GM18907 (cell line): ENCODE measurements at regions not wholly inside any gene's neighbourhood (a gene's known extent, or its start where the extent isn't known, plus 50 kb on each side); places are given as distances from the start of the nearest gene placed in this dataset.

Experiments
- ATAC-seq: cut with Tn5 transposase; IDR thresholded peaks from one replicate; pipeline ENCODE4 v1.9.1; 2021; ENCODE audit warnings: mild to moderate bottlenecking, moderate library complexity; ENCODE audit not compliant: unreplicated experiment

DNA sequence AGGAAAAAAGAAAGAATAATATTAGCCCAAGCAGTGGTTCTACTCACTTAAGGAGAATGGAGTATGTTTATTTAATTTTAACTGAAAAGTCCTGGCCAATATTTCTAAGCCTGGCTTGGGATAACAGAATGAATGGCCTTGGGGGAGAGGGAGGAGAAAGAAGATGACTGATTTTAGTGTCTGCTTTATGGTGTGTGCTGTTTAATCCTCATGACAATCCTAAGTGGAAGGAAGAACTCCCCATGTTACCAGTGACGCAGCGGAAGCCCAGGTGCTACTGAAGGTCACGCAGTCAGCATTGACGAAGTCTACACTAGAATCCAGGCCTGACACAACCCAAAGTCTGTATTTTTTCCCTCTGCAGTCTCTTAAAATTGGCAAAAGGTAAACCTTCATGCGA lies 50.5 kb downstream of the PALM2AKAP2 start:
- no peak for ATAC-seq

GRCh38 chr9:109831998-109832658 lies 52.1 kb downstream of the PALM2AKAP2 start:
- ATAC-seq, result no peak

GRCh38 chr9:109834855-109835254 lies 54.9 kb downstream of the PALM2AKAP2 start:
- ATAC-seq, result no peak

DNA sequence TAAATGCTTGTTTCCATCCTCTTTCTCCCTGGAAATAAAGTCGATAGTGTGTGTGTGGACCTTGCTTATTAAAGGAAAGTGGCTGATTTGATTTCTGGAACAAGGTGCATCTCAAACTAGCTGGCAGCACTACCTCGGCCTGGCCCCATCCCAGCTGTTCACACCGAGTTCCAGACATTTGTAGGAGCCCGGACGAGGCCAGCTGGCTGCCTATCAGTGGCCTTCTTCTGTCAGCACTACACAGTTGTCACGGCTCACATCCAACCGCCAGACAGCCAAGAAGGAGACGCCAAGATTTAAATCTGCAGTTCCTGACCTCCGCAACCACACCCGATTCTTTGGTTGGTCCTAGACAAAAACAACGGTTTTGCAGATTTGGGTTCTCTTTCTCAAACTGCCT lies 63.6 kb downstream of the PALM2AKAP2 start:
- ATAC-seq, result no peak

- no peak for ATAC-seq
These were observed 65.2 kb downstream of the PALM2AKAP2 start for GRCh38 chr9:109845226-109845625.

- ATAC-seq, result no peak
These were observed 66.8 kb downstream of the PALM2AKAP2 start for GRCh38 chr9:109846776-109847175.

DNA sequence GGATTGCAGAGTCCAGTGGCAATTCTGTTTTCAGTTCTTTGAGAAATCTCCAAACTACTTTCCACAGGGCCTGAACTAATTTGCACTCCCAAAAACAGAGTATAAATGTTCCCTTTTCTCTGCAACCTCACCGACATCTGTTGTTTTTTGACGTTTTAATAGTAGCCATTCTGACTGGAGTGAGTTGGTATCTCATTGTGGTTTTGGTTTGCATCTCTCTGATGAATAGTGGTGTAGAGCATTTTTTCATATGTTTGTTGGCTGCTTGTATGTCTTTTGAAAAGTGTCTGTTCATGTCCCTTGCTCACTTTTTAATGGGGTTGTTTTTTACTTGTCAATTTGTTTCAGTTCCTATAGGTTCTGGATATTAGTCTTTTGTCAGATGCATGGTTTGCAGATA lies 72.6 kb downstream of the PALM2AKAP2 start:
- ATAC-seq, result no peak

- ATAC-seq, result no peak
These were observed 75.5 kb downstream of the PALM2AKAP2 start for GRCh38 chr9:109855540-109855939.

GRCh38 chr9:109856785-109857184 lies 76.8 kb downstream of the PALM2AKAP2 start:
- ATAC-seq, result no peak

- no peak for ATAC-seq
These were observed 77.3 kb downstream of the PALM2AKAP2 start for GRCh38 chr9:109857336-109857735.

GRCh38 chr9:109859447-109859846 lies 79.4 kb downstream of the PALM2AKAP2 start:
- ATAC-seq, result no peak

DNA sequence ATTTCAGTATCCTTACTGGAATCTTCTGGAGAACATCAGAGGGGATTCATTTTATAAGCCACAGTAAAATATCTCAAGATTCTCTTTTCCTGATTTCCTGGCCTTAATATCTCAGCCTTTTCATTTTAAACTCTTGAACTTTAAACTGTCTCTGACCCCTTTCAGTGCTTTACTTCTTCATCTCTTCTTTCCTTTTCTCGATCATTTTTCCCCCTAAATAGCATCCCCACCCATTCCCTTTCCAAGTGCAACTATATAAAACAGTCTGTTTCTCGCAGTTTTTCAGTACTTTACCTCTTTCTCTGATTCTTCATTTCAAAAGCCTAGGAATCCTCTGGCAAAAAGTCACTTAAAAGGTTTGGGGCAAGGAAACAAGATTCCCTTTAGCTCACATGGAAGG lies 80.5 kb downstream of the PALM2AKAP2 start:
- ATAC-seq, result no peak

DNA sequence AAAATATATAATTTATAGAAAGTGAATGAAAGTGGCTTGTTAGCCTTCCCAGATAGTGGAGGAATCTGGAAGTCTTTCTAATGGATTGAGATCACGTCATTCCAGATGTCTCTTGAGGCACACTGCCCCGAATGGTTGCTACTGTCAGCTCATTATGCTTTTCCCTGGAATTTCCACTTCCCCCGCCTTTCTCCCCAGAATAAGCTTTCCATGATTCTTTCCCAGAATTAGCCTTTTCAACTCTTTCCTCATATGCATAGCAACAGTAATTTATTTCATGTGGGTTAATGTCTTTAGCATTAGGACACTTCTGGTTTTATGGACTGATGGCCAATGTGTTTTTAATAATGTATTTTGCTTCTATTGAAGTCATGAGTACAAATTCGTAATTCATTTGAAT lies 81.5 kb downstream of the PALM2AKAP2 start:
- no peak for ATAC-seq

DNA sequence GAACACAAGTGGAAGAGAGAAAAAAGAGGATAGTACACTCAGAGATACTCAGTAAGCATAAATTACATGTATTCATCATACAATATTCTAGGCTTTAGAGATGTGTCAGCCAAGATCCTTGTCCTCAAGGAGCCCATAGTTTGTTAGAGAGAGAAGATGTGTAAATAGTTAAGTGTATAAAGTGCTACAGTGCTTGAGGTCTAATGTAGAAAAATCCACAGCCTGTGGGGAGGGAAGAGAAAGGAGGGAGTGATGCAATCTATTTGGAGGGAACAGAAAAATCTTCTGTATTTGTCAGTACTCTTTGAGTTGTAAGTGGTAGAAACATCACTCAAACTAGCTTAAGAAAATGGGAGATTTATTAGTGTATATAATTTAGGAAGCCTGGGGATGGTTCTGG lies 81.9 kb downstream of the PALM2AKAP2 start:
- no peak for ATAC-seq

DNA sequence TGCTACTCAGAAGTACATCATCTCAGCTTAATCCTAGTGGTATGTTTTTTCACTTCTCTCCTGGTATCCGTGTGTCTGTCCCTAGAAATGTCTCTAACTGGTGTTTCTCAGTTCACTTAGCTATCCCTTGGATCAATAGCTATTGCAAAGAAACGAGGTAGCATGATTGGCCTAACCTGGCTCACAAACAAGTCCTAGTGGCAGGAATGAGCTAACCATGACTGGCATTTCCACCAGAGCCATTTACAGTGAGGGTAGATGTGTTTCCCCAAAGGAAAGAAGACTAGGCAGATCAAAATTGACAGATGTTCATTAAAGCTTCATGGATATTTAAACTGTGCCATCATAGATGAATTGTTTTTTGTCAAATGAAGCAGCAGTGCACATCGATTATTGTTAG lies 82.5 kb downstream of the PALM2AKAP2 start:
- ATAC-seq, result no peak

GRCh38 chr9:109863961-109864360 lies 84.0 kb downstream of the PALM2AKAP2 start:
- no peak for ATAC-seq

DNA sequence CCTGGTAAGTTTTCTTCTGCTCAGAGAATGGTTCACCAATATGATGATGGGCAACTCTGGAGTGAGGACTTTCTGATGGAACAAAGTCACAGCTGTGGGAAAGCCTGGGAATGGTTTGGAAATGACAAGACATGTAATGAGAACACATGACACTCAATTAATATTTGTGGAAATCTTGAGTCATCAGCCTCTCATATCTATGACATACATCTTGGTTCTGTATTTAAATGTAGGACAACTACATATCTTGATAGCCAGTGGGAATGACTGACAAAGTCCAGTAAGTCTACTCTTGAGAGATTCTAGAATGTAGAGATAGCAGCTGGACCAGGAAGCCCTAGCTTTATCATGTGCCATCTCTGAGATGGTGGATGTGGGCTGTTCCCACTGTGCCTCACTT lies 85.5 kb downstream of the PALM2AKAP2 start:
- ATAC-seq, result no peak

DNA sequence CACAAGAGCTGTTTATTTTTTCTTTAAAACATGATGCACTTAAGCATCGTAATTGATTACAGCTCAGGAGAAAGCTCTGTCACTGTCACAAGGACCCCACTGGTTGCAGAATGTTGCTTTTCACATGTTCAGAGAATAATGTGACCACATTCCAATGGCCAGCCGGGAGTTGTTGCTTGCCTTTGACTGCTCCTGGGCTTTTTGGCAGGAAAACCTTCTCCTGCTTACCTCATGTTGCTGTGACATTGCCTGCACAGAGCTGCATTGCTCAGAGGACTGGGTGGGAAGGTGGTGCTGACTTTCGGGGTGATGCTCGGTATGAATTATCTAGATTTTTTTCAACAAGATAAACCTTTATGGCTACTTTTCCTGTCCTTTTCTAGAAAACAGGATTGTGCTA lies 88.2 kb downstream of the PALM2AKAP2 start:
- ATAC-seq, result no peak

DNA sequence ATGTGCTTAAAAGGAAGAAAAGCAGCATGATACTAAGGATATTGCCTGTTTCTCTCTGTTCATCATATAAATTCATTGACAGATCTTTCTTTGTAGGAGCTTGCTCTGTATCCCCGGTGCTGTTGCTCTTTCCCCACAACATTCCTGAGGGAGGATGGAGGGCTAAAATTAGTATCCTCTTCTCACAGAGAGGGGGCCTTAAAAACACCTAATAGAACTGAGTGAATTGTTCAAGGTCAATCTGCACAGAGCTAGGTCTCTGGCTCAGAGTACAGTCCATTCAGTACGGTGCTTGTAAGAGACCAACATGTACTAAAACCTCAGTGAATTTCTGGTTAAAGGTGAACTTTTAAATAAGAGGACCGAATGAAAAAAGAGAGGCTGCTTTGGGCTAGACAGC lies 88.7 kb downstream of the PALM2AKAP2 start:
- ATAC-seq, result no peak

DNA sequence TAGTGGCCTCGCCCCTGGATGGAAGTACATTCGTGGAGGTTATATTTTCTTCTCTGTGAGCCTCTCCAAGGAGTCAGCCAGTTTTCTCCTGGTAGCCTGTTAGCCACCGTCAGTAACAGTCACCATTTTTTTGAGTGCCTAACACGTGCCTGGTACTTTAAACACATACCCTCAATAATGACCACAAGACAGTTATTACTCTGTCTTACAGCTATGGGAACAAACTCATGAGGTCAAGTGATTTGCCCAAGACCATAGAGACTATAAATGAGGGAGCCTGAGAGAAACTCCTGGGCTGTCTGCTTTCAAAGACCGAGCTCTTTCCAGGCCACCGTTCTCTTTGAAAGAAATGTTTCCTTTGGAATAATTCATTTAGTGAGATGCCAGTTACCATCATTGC lies 90.4 kb downstream of the PALM2AKAP2 start:
- ATAC-seq, result no peak

GRCh38 chr9:109872901-109873300 lies 92.9 kb downstream of the PALM2AKAP2 start:
- ATAC-seq, result no peak

GRCh38 chr9:109875495-109876129 lies 95.6 kb downstream of the PALM2AKAP2 start:
- no peak for ATAC-seq
